Esophagus squamous epithelium (tissue), 4 donors: ENCODE measurements at regions not wholly inside any gene's neighbourhood (a gene's known extent, or its start where the extent isn't known, plus 50 kb on each side); places are given as distances from the start of the nearest gene placed in this dataset.

Source experiments
- POLR2A ChIP-seq, 4 donors: fragments of 450-650 bp; IDR thresholded peaks; one replicate each; pipeline ENCODE4 v1.6.1; 2017; ENCODE audit warnings: antibody characterized with exemption in 4 of 4, mild to moderate bottlenecking in 4 of 4, moderate library complexity in 3 of 4
- TF ChIP-seq, protein P1 (sequence below), 6 experiments: fragments of 450-650 bp in 4 of 6; fragments of 200-600 bp in 2 of 6; sonication (generic) in 2 of 6; IDR thresholded peaks; one replicate each; pipeline ENCODE4 v1.5.1; 2016 to 2019; ENCODE audit warnings: antibody characterized with exemption in 6 of 6, mild to moderate bottlenecking in 4 of 6, moderate library complexity in 4 of 6

DNA sequence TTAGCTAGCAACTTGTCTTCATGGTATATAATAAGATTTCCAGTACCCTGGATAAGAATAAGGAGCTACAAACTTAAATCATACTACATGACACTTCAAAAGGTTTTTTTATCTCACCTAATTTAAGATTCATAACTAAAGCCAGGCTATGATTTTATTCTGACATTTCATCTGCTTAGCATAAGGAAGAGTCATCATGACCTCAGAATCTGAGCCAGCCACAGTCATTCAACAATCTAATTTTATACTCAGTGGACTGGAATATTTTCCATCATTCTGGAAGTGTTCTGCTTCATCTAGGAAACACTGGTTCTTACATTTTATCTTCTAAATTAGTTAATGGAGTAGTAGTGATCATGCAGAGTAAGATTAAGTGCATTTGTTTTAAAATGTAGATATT lies 102.1 kb upstream of the KCND2 start:
- TF ChIP-seq, protein P1, sequence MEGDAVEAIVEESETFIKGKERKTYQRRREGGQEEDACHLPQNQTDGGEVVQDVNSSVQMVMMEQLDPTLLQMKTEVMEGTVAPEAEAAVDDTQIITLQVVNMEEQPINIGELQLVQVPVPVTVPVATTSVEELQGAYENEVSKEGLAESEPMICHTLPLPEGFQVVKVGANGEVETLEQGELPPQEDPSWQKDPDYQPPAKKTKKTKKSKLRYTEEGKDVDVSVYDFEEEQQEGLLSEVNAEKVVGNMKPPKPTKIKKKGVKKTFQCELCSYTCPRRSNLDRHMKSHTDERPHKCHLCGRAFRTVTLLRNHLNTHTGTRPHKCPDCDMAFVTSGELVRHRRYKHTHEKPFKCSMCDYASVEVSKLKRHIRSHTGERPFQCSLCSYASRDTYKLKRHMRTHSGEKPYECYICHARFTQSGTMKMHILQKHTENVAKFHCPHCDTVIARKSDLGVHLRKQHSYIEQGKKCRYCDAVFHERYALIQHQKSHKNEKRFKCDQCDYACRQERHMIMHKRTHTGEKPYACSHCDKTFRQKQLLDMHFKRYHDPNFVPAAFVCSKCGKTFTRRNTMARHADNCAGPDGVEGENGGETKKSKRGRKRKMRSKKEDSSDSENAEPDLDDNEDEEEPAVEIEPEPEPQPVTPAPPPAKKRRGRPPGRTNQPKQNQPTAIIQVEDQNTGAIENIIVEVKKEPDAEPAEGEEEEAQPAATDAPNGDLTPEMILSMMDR (IDR thresholded peaks at IDR 0.05) = no peak
- no peak for TF ChIP-seq POLR2A (IDR thresholded peaks at IDR 0.05)
